NCI-H2196 (cell line): ENCODE measurements at regions not wholly inside any gene's neighbourhood (a gene's known extent, or its start where the extent isn't known, plus 50 kb on each side); places are given as distances from the start of the nearest gene placed in this dataset.

ENCODE experiments used
- DNase-seq: peaks from one replicate; lab custom pipeline; 2025; ENCODE audit not compliant: unreplicated experiment; lab: John Stamatoyannopoulos, UW

- no peak for DNase-seq
These were observed 535.1 kb downstream of the RNF144A start for GRCh38 chr2:7452110-7452876.

GRCh38 chr2:7454592-7454991, 537.4 kb downstream of the RNF144A start:
- no peak for DNase-seq

- no peak for DNase-seq
These were observed 539.5 kb downstream of the RNF144A start for GRCh38 chr2:7456762-7457161.

GRCh38 chr2:7458066-7458465, 540.9 kb downstream of the RNF144A start:
- DNase-seq: no peak

- DNase-seq: no peak
These were observed 550.7 kb downstream of the RNF144A start for GRCh38 chr2:7467782-7468447.

GRCh38 chr2:7468448-7468828, 551.2 kb downstream of the RNF144A start:
- no peak for DNase-seq

- no peak for DNase-seq
These were observed 551.7 kb downstream of the RNF144A start for GRCh38 chr2:7468955-7469354.

GRCh38 chr2:7471185-7471584, 554.0 kb downstream of the RNF144A start:
- DNase-seq: no peak

- no peak for DNase-seq
These were observed 555.3 kb downstream of the RNF144A start for GRCh38 chr2:7472465-7472864.

GRCh38 chr2:7473135-7473771, 556.0 kb downstream of the RNF144A start:
- no peak for DNase-seq

- DNase-seq: no peak
These were observed 559.2 kb downstream of the RNF144A start for GRCh38 chr2:7476371-7476770.

GRCh38 chr2:7479603-7480002, 562.4 kb downstream of the RNF144A start:
- DNase-seq: no peak

GRCh38 chr2:7480431-7480830, 563.2 kb downstream of the RNF144A start:
- DNase-seq: no peak

- DNase-seq: no peak
These were observed 573.5 kb downstream of the RNF144A start for GRCh38 chr2:7490672-7491071.

GRCh38 chr2:7492719-7493118, 575.5 kb downstream of the RNF144A start:
- no peak for DNase-seq

- no peak for DNase-seq
These were observed 580.0 kb downstream of the RNF144A start for GRCh38 chr2:7497178-7497577.

GRCh38 chr2:7499018-7499417, 581.8 kb downstream of the RNF144A start:
- DNase-seq: no peak

- no peak for DNase-seq
These were observed 585.1 kb downstream of the RNF144A start for GRCh38 chr2:7502336-7502735.

- DNase-seq: no peak
These were observed 591.2 kb downstream of the RNF144A start for GRCh38 chr2:7508296-7508943.

GRCh38 chr2:7510353-7510752, 593.1 kb downstream of the RNF144A start:
- no peak for DNase-seq

GRCh38 chr2:7513834-7514233, 596.6 kb downstream of the RNF144A start:
- DNase-seq: no peak

- DNase-seq: no peak
These were observed 598.1 kb downstream of the RNF144A start for GRCh38 chr2:7515327-7515726.
